MM.1S (cell line): ENCODE measurements at regions not wholly inside any gene's neighbourhood (a gene's known extent, or its start where the extent isn't known, plus 50 kb on each side); places are given as distances from the start of the nearest gene placed in this dataset.
"Not testable (repeated sequence)": the region's sequence is repeated elsewhere in the genome, so short reads cannot be mapped to it uniquely, and the experiment has no call there.

Source experiments
- DNase-seq: peaks from one replicate; pipeline ENCODE4 v3.0.0-alpha.2; 2015
- H2AFZ ChIP-seq: fragments of 300-600 bp; sonication (generic); 2 replicates; pipeline ENCODE4 v1.6.0; 2016; ENCODE audit warnings: antibody characterized with exemption, low read length
- H3F3A ChIP-seq: fragments of 300-600 bp; sonication (generic); 2 replicates; pipeline ENCODE4 v1.6.1; 2016; ENCODE audit warnings: mild to moderate bottlenecking, antibody characterized with exemption, low read length, moderate library complexity, mixed read lengths; ENCODE audit not compliant: insufficient read depth
- H3K27ac ChIP-seq: fragments of 300-600 bp; sonication (generic); 2 replicates; pipeline ENCODE4 v1.5.1; 2016; ENCODE audit warnings: mild to moderate bottlenecking, low read length
- H3K27me3 ChIP-seq: fragments of 300-600 bp; sonication (generic); replicated peaks from 2 replicates; pipeline ENCODE4 v1.6.0; 2016; ENCODE audit warnings: low read length; ENCODE audit not compliant: insufficient read depth
- H3K36me3 ChIP-seq: fragments of 300-600 bp; sonication (generic); replicated peaks from 2 replicates; pipeline ENCODE4 v1.6.1; 2016; ENCODE audit warnings: mild to moderate bottlenecking, low read length, mixed read lengths; ENCODE audit not compliant: insufficient read depth
- H3K4me1 ChIP-seq: fragments of 300-600 bp; sonication (generic); 2 replicates; pipeline ENCODE4 v1.6.1; 2016; ENCODE audit warnings: low read length, mixed read lengths
- H3K4me2 ChIP-seq: fragments of 300-600 bp; sonication (generic); 2 replicates; pipeline ENCODE4 v1.6.0; 2016; ENCODE audit warnings: low read depth, low read length
- H3K4me3 ChIP-seq: fragments of 300-600 bp; sonication (generic); 2 replicates; pipeline ENCODE4 v1.5.1; 2016; ENCODE audit warnings: low read length, mixed read lengths
- H3K79me2 ChIP-seq: fragments of 300-600 bp; sonication (generic); 2 replicates; pipeline ENCODE4 v1.6.1; 2016; ENCODE audit warnings: mixed run types, low read length, mixed read lengths
- H3K9ac ChIP-seq: fragments of 300-600 bp; sonication (generic); 2 replicates; pipeline ENCODE4 v1.6.1; 2016; ENCODE audit warnings: low read length, mixed read lengths
- H3K9me2 ChIP-seq: fragments of 300-600 bp; sonication (generic); replicated peaks from 2 replicates; pipeline ENCODE4 v1.6.1; 2016; ENCODE audit warnings: mild to moderate bottlenecking, low read length, mixed read lengths; ENCODE audit not compliant: insufficient read depth
- H3K9me3 ChIP-seq: fragments of 300-600 bp; sonication (generic); replicated peaks from 2 replicates; pipeline ENCODE4 v1.6.1; 2016; ENCODE audit warnings: mild to moderate bottlenecking, low read length, mixed read lengths; ENCODE audit not compliant: insufficient read depth
- H4K20me1 ChIP-seq: fragments of 300-600 bp; sonication (generic); 2 replicates; pipeline ENCODE4 v1.6.1; 2016; ENCODE audit warnings: mild to moderate bottlenecking, low read length, moderate library complexity, mixed read lengths; ENCODE audit not compliant: insufficient read depth
- CTCF ChIP-seq: fragments of 300-600 bp; sonication (generic); IDR thresholded peaks from 2 replicates; pipeline ENCODE4 v1.5.1; 2016; ENCODE audit warnings: antibody characterized with exemption, low read length, mixed read lengths
- EZH2 ChIP-seq: fragments of 300-600 bp; sonication (generic); optimal IDR thresholded peaks from 2 replicates; pipeline ENCODE3; 2017; ENCODE audit warnings: low read depth, mild to moderate bottlenecking, antibody characterized with exemption, low read length, mixed read lengths
- EZH2phosphoT487 ChIP-seq: fragments of 300-600 bp; sonication (generic); IDR thresholded peaks from 2 replicates; pipeline ENCODE4 v1.6.1; 2018; ENCODE audit warnings: antibody characterized with exemption, low read length

- H3F3A ChIP-seq: no peaks in the 10 kb centered on the region
- no peaks in the 10 kb centered on the region for H3K27me3 ChIP-seq
- no peaks in the 10 kb centered on the region for H3K36me3 ChIP-seq
- no peaks in the 10 kb centered on the region for H3K9me3 ChIP-seq
- H3K4me2 ChIP-seq: no peak overlapping the region
- no peak for DNase-seq
- H2AFZ ChIP-seq: no peak overlapping the region
- no peaks in the 10 kb centered on the region for H3K79me2 ChIP-seq
- H3K9ac ChIP-seq: no peak overlapping the region
- no peak overlapping the region for H3K4me3 ChIP-seq
- TF ChIP-seq EZH2phosphoT487: no peak
- no peak overlapping the region for H3K27ac ChIP-seq
- no peaks in the 10 kb centered on the region for H3K9me2 ChIP-seq
- H4K20me1 ChIP-seq: no peaks in the 10 kb centered on the region
- no peaks in the 10 kb centered on the region for H3K4me1 ChIP-seq
Observed at GRCh38 chr12:61584943-61585342, 675.3 kb upstream of the USP15 start.

- not testable (repeated sequence) for H3K27me3 ChIP-seq, H3K4me3 ChIP-seq, H3K9ac ChIP-seq, H4K20me1 ChIP-seq, H3K36me3 ChIP-seq, DNase-seq, H3K9me2 ChIP-seq, H2AFZ ChIP-seq, H3K9me3 ChIP-seq, H3K4me2 ChIP-seq, H3K27ac ChIP-seq, H3K79me2 ChIP-seq, H3K4me1 ChIP-seq, H3F3A ChIP-seq
Observed at GRCh38 chr12:61590864-61591263, 669.3 kb upstream of the USP15 start.

- H3K9me2 ChIP-seq: no peaks in the 10 kb centered on the region
- no peaks in the 10 kb centered on the region for H4K20me1 ChIP-seq
- no peak overlapping the region for H3K9ac ChIP-seq
- no peaks in the 10 kb centered on the region for H3F3A ChIP-seq
- no peaks in the 10 kb centered on the region for H3K36me3 ChIP-seq
- H3K27ac ChIP-seq: no peak overlapping the region
- no peak for DNase-seq
- H3K4me1 ChIP-seq: no peaks in the 10 kb centered on the region
- no peak for TF ChIP-seq EZH2
- no peak for TF ChIP-seq EZH2phosphoT487
- TF ChIP-seq CTCF: no peak
- H3K27me3 ChIP-seq: no peaks in the 10 kb centered on the region
- H3K9me3 ChIP-seq: no peaks in the 10 kb centered on the region
- H3K79me2 ChIP-seq: no peaks in the 10 kb centered on the region
- H3K4me3 ChIP-seq: no peak overlapping the region
- no peak overlapping the region for H2AFZ ChIP-seq
- no peak overlapping the region for H3K4me2 ChIP-seq
Observed at GRCh38 chr12:61610143-61610542, 650.1 kb upstream of the USP15 start.

- Histone ChIP-seq H3K9me3 (no peaks in the 10 kb centered on the region), H3K27me3 (no peaks in the 10 kb centered on the region), H3K4me3 (no peak overlapping the region), H3K27ac (no peak overlapping the region), H3K9ac (no peak overlapping the region), H3K79me2 (no peaks in the 10 kb centered on the region), H3K36me3 (no peaks in the 10 kb centered on the region), H3K9me2 (no peaks in the 10 kb centered on the region), H3K4me2 (no peak overlapping the region), H4K20me1 (no peaks in the 10 kb centered on the region), H3K4me1 (no peaks in the 10 kb centered on the region), H3F3A (no peaks in the 10 kb centered on the region), H2AFZ (no peak overlapping the region)
- no peak for TF ChIP-seq EZH2phosphoT487
- no peak for TF ChIP-seq EZH2
- TF ChIP-seq CTCF: no peak
- no peak for DNase-seq
Observed at GRCh38 chr12:61629702-61630101, 630.5 kb upstream of the USP15 start.
